ENCODE measurements at regions not wholly inside any gene's neighbourhood (a gene's known extent, or its start where the extent isn't known, plus 50 kb on each side); places are given as distances from the start of the nearest gene placed in this dataset.

- DNase-seq, result no peak
- H3K27me3 ChIP-seq (ENCODE audit: control insufficient read depth, insufficient read depth, low read length), result no peaks in the 10 kb centered on the region
- no peaks in the 10 kb centered on the region for H3K36me3 ChIP-seq (replicated peaks; ENCODE audit: control insufficient read depth, insufficient read depth, low read length)
- H3K4me3 ChIP-seq (ENCODE audit: insufficient read depth, low read depth, low read length), result no peak overlapping the region
These were observed 232.8 kb downstream of the ENC1 start for GRCh38 chr5:74407701-74408100.

GRCh38 chr5:74406844-74407243, 233.7 kb downstream of the ENC1 start:
- DNase-seq, result no peak
- Histone ChIP-seq H3K4me3 (ENCODE audit: insufficient read depth, low read depth, low read length) (no peak overlapping the region), H3K36me3 (replicated peaks; ENCODE audit: control insufficient read depth, insufficient read depth, low read length) (no peaks in the 10 kb centered on the region), H3K27me3 (ENCODE audit: control insufficient read depth, insufficient read depth, low read length) (no peaks in the 10 kb centered on the region)

DNA sequence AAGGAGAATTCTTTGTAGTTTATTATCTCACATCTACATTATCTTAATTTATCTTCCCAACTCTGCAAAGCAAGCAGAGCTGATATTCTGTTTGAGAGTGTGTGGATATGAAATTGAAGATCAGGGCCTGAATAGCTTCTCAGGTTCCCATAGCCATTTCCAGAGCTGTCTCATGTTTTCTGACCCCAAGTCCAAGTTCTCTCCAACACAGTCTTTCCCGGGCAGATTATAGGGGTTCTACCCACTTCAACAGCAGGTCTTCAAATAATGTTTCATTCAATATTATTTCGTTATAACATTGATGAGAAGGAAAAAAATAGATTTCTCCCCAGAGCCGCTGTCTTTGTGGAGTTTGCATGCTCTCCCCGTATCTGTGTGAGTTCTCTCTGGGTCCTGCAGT, 234.9 kb downstream of the ENC1 start:
- Histone ChIP-seq H3K27me3 (ENCODE audit: control insufficient read depth, insufficient read depth, low read length) (no peaks in the 10 kb centered on the region), H3K36me3 (replicated peaks; ENCODE audit: control insufficient read depth, insufficient read depth, low read length) (no peaks in the 10 kb centered on the region), H3K4me3 (ENCODE audit: insufficient read depth, low read depth, low read length) (no peak overlapping the region)
- no peak for DNase-seq

DNA sequence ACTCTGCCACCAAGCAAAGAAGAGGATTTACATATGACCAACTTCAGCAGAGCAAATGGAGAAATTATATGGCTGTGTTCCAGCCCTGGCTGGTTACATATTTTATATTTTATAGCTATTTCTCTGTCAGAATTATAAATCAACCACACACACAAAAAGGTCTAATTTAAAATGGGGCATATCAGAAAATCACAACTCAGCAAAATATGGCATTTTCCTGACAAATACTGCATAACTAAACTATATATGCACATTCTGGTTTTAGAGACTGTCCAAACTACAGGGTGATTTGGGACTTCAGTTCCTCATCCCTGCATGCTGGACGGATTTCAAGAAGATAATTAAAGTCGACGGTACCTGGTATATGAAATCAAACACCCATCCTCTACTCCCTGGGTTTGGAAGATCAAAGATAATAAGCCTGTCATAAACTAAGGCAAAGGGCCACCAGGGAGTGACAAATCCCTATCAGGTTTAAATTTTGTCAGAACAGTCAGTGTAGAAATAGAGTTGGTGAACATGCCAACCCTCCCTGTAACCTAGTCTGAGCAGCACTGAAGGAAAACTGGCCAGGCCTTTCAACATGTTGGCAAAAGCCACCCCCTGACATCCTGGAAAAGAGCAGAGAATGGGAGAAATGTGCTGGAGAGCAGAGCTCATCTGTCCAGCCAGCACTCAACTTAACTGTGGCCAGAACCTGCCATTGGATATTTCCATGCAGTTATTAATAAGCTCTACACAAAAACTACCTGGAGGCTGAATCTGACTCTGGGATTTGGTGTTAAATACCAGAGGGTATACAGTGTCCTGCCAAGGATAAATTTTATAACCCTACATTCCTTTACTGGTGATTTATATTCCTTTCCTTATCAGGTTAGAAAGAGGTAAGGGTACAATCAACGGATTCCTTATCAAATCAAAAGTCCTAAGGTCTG, 235.7 kb downstream of the ENC1 start:
- Histone ChIP-seq H3K4me3 (ENCODE audit: insufficient read depth, low read depth, low read length) (no peak overlapping the region), H3K27me3 (ENCODE audit: control insufficient read depth, insufficient read depth, low read length) (no peaks in the 10 kb centered on the region)
- no peak for DNase-seq

DNA sequence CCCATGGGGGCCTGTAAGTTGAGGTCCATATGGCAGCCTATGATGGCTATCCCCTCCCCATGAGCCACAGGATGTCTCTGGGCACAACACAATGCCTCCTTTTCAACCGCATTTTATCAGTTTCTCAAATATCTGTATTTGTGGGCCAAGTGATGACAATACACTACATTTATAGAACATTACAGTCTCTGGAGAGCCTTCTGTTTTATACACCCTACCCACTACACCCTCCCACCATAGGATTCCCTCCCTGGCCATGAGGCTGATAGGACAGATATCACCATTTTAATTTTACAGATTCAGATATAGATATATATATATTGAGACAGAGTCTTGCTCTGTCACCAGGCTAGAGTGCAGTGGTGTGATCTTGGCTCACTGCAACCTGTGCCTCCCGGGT, 236.8 kb downstream of the ENC1 start:
- H3K27me3 ChIP-seq (ENCODE audit: control insufficient read depth, insufficient read depth, low read length), result no peaks in the 10 kb centered on the region
- no peak for DNase-seq
- no peaks in the 10 kb centered on the region for H3K36me3 ChIP-seq (replicated peaks; ENCODE audit: control insufficient read depth, insufficient read depth, low read length)
- no peak overlapping the region for H3K4me3 ChIP-seq (ENCODE audit: insufficient read depth, low read depth, low read length)

More for the DNA sequence above, 235.7 kb downstream of the ENC1 start:
- H3K36me3 ChIP-seq (replicated peaks; ENCODE audit: control insufficient read depth, insufficient read depth, low read length), result no peaks in the 10 kb centered on the region

- no peaks in the 10 kb centered on the region for H3K36me3 ChIP-seq (replicated peaks; ENCODE audit: control insufficient read depth, insufficient read depth, low read length)
These were observed 238.0 kb downstream of the ENC1 start for GRCh38 chr5:74402553-74402952.

DNA sequence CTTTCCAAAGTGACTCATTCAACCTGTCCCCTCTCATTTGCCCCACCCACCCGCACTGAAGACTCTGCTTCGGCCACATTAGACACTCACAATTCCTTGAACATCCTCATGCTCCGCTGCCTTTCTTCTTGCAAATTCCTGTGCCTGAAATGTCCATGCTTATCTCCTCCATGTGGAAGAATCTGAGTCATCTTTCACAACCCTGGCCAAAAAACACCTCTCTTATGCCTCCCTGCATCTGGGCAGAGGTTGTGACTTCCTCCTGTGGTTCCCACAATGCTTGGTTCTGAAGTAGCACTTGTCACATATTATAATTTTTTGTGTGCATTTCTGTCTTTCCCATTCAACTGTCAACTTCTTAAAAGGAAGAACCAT, 238.6 kb downstream of the ENC1 start:
- H3K36me3 ChIP-seq (replicated peaks; ENCODE audit: control insufficient read depth, insufficient read depth, low read length), result no peaks in the 10 kb centered on the region
- no peak overlapping the region for H3K4me3 ChIP-seq (ENCODE audit: insufficient read depth, low read depth, low read length)
- no peaks in the 10 kb centered on the region for H3K27me3 ChIP-seq (ENCODE audit: control insufficient read depth, insufficient read depth, low read length)
- no peak for DNase-seq

More at GRCh38 chr5:74402553-74402952, 238.0 kb downstream of the ENC1 start:
- DNase-seq, result no peak
- no peaks in the 10 kb centered on the region for H3K27me3 ChIP-seq (ENCODE audit: control insufficient read depth, insufficient read depth, low read length)
- no peak overlapping the region for H3K4me3 ChIP-seq (ENCODE audit: insufficient read depth, low read depth, low read length)

GRCh38 chr5:74401281-74401945, 239.1 kb downstream of the ENC1 start:
- DNase-seq, result no peak
- Histone ChIP-seq H3K27me3 (ENCODE audit: control insufficient read depth, insufficient read depth, low read length) (no peaks in the 10 kb centered on the region), H3K36me3 (replicated peaks; ENCODE audit: control insufficient read depth, insufficient read depth, low read length) (no peaks in the 10 kb centered on the region), H3K4me3 (ENCODE audit: insufficient read depth, low read depth, low read length) (no peak overlapping the region)

DNA sequence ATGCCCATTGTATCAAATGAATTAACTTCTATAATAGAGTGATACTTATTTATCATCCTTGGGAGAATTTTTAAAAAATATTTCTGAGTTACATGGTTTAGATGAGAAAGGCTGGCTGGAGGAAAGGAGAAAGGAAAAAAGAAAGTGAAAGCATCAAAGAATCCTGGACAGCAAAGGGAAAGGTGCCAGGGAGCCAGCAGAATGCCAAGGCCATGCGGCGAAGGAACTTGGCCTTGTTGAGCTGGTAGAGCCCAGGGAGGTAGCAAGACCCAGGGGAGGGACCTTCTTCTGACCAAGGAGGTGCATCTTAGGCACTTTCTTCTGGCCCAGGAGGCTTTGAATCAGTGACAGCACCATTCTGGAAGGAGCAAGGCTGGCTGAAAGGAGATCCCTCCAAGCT, 240.5 kb downstream of the ENC1 start:
- Histone ChIP-seq H3K27me3 (ENCODE audit: control insufficient read depth, insufficient read depth, low read length) (no peaks in the 10 kb centered on the region), H3K4me3 (ENCODE audit: insufficient read depth, low read depth, low read length) (no peak overlapping the region), H3K36me3 (replicated peaks; ENCODE audit: control insufficient read depth, insufficient read depth, low read length) (no peaks in the 10 kb centered on the region)
- DNase-seq, result no peak

GRCh38 chr5:74396913-74397622, 243.5 kb downstream of the ENC1 start:
- no peak overlapping the region for H3K4me3 ChIP-seq (ENCODE audit: insufficient read depth, low read depth, low read length)

DNA sequence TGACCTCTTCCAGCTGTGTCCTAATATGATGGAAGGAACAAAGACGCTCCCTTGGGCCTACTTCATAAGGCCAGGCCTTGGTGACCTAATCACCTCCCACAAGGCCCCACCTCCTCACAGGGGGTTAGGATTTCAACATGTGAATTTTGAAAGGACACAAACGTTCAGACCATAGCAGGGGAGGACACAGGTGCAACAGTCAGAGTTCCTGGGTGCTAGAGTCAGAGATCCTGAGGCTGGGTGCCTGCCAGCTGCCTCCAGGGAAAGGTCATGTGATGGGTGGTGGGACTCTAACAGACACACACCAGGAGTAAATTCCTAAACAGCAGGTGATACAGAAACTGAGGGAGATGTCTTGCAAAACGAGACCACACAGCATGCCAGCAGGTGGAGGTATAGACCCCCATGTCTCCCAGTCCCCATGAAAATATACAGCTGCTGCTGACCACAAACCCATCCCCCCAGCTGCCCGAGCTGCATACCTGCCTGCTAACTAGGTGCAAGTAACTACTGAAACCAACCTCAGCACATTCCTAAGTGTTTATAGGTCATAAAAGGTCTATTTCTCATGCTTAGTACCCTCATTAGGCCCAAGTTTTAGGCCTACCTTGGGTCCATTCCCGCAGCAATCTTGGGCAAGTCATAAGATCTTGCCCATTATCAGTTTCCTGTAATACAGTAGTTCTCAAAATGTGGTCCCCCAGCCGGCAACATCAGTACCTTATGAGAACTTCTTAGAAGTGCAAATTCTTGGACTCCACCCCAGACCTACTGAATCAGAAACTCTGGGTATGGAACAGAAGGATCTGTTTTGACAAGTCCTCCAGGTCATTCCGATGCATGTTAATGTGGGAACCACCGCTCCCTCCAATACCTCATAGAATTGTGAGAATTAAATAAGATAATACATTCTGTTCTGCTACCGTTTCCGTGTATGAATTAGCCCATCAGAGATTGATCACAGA, 245.3 kb downstream of the ENC1 start:
- no peaks in the 10 kb centered on the region for H3K36me3 ChIP-seq (replicated peaks; ENCODE audit: control insufficient read depth, insufficient read depth, low read length)
- DNase-seq, result peak; percentile 55
- H3K4me3 ChIP-seq (ENCODE audit: insufficient read depth, low read depth, low read length), result no peak overlapping the region
- H3K27me3 ChIP-seq (ENCODE audit: control insufficient read depth, insufficient read depth, low read length), result no peaks in the 10 kb centered on the region; the same call in none of the 2 replicates

More at GRCh38 chr5:74396913-74397622, 243.5 kb downstream of the ENC1 start:
- Histone ChIP-seq H3K27me3 (ENCODE audit: control insufficient read depth, insufficient read depth, low read length) (no peaks in the 10 kb centered on the region; the same call in none of the 2 replicates), H3K36me3 (replicated peaks; ENCODE audit: control insufficient read depth, insufficient read depth, low read length) (no peaks in the 10 kb centered on the region)
- no peak for DNase-seq

DNA sequence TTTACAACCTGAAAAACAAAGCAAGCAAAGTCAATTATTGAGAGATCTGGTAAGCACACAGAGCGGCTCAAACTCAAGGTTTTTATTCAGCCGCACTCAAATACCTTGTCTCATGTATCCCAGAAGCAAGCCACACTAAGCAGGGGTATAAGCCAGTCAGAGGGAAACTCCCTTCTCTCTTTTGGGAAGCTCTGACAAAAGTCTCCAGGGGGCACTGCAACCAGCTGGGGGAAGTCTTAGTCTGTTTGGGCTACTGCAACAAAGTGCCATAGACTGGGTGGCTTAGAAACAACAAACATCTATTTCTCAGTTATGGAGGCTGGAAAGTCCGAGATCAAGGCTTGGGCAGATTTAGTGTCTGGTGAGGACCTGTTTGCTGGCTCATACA, 246.0 kb downstream of the ENC1 start:
- no peaks in the 10 kb centered on the region for H3K36me3 ChIP-seq (replicated peaks; ENCODE audit: control insufficient read depth, insufficient read depth, low read length)
- H3K27me3 ChIP-seq (ENCODE audit: control insufficient read depth, insufficient read depth, low read length), result no peaks in the 10 kb centered on the region; the same call in none of the 2 replicates
- no peak overlapping the region for H3K4me3 ChIP-seq (ENCODE audit: insufficient read depth, low read depth, low read length)
- peak; percentile 39 for DNase-seq

DNA sequence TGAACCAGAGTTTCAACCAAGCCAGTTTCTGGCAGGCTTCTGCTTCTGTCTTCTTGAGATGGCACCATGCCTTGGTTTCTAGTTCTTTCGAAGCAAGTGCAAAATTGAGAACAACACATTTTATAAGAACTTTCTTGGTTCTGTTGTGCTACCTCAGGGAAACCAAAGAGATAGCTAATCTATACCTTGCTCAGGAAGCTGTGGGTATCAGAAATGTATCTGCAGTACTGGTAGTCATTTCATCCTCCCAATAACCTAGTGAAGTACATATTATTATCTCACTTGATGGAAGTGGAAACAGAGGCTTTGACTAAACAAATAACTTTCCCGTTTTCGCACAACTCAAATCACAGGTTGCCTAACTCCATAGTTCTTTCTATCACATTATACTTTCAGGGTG, 246.6 kb downstream of the ENC1 start:
- no peak for DNase-seq
- Histone ChIP-seq H3K27me3 (ENCODE audit: control insufficient read depth, insufficient read depth, low read length) (no peaks in the 10 kb centered on the region; the same call in none of the 2 replicates), H3K36me3 (replicated peaks; ENCODE audit: control insufficient read depth, insufficient read depth, low read length) (no peaks in the 10 kb centered on the region), H3K4me3 (ENCODE audit: insufficient read depth, low read depth, low read length) (no peak overlapping the region)
